ENCODE measurements at regions not wholly inside any gene's neighbourhood (a gene's known extent, or its start where the extent isn't known, plus 50 kb on each side); places are given as distances from the start of the nearest gene placed in this dataset.

DNA sequence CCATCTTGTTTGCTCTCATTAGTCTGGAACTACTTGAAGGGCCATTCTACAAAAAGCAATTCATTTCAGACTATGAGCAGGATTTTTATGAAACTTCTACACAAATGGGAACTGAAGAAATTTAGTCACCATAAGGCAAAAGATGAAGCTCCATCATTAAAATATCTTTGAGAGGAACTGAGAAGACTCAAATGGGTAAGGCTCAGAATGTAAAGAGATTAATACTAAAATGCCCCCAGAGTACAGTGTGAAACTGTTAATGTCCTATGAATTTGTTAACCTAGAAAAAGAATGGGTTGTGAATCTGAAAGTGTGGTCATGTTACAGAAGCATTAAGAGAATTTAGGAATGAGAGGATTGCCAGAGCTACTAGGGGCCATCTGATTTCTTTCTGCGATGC lies 77.9 kb upstream of the SLC7A11 start:
- no peak for DNase-seq (ENCODE audit: low read depth in 2 of 2)

DNA sequence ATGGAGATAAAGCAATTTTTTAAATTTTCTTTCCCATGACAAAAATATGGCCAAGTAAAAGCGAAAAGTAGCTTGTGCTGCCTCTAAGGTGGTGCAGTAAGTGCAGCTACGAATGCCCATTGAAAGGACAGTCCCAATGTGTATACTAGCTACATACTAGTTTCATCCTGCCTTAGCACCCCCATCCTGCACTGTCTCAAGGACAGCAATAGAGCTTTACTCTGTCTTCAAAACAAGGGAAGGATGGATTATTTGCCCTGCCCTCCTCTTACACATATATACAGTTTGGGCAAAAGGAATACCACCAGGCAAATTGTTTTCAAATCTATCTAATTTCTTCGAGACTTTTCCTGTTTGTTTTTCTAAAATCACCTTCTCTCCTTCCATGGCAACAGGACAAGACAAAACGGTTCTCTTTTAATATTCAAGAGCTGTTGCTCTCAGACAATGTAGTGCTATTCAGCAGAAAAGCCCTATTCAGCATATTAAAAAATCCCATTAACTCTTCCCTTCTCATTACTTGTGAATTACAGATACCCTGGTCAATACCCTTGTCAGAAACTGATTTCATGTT lies 75.1 kb upstream of the SLC7A11 start:
- DNase-seq (ENCODE audit: low read depth in 2 of 2), result no peak

DNA sequence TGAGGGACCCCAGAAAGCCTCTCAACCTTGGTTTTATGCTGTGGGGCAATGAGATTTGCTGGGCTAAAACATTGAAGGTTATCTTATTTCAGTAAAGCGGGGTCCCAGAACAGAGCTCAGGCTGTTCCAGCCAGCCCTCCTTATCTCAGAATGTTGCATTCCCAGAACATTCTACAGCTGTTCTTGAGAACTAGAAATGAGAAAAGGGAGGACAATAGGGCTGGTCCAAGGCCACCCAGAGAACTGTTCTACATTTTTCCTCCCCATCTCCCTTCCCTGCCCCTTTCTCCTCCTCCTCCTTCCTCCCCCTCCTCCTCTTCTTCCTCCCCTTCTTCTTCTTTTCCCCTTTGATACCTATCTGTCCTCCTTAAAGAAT lies 70.4 kb upstream of the SLC7A11 start:
- DNase-seq (ENCODE audit: low read depth in 2 of 2), result no peak

DNA sequence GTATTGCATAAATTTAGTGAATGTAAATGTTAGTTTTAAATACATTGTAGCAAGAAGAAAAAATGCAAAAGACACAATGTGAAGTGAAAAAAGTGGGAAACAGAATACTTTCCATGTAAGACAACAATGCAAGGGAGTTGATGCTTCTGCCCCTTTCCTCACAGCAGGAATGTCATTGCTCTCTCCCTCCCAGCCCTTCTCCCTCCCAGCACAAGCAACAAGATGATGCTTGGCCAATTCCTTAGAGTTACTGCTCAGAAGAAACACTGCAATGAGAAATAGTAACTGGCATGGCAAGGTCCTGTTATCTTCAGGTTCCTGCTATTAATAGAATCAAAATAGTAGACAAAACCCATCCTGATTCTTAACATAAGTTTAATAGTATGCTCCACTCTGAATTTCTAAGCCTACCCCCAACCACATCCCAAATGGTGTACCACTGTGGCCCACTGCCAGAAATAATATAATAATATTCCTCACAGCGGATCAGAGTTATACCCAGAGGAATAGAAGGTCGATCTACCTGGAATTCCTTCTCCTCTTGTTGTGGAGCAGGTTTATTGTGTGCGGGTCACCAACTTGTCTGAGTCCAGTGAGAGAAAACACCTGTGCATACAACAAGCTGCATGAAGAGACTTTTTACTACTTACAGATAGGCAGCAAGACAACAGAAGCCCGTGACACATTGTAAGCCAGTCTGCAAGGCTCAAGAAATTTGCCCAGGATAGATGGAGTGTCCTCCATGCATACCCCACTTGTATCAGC lies 69.8 kb upstream of the SLC7A11 start:
- no peak for DNase-seq (ENCODE audit: low read depth in 2 of 2)

DNA sequence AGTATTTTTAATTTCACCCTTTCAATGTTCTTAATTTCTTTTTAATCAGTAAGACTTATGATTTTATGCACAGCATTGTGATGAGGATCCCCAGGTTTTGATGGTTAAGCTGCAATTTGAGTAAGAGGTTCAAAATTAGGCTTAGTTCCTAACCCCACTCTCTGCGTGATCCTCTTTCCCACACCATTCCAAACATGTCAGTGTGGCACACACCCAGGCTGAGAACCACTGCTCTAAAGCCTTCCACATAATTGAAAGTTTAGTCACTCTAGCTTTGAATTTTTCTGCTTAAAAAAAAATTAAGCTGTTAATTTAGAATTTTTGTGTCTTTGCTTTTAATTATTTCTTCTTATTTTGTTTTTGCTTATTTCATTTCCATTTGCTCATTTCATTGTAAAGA lies 68.8 kb upstream of the SLC7A11 start:
- DNase-seq (ENCODE audit: low read depth in 2 of 2), result no peak

DNA sequence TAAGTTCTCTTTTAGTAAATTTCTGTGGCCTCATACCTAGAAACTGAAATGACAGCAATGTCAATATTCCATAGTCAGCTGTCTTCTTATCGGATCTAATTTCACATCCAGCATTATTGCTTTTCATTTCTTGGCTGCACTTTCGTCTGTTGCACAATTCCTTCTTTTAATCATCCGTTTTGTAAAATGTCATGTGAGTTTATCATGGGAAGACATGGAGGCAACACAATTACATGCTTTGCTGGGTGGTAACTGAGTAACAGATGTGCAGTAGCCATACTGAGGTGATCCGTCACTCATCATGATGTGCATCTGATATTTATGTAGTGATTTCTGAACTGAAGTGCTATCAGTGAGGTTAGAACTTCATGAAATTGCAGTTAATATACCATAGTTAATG lies 68.3 kb upstream of the SLC7A11 start:
- DNase-seq (ENCODE audit: low read depth in 2 of 2), result no peak

DNA sequence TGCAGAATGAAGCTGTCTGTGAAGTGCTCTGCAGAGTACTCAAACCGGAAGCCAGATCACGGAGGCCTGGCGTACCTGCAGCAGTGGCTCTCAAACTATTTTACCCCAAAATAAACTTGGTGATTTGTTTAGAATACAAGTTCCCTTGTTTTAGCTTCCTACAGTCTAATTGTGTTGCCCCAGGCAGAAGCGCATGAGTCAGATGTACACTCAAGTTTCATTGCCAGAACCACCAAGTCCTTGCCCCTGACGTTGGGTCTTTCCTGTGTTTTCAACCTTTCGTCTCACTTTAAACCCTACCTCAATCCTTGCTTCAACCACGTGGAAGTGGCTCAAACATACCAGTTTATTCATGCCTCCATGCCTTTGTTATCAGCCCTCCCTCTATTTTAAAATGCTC lies 66.2 kb upstream of the SLC7A11 start:
- DNase-seq (ENCODE audit: low read depth in 2 of 2), result no peak

DNA sequence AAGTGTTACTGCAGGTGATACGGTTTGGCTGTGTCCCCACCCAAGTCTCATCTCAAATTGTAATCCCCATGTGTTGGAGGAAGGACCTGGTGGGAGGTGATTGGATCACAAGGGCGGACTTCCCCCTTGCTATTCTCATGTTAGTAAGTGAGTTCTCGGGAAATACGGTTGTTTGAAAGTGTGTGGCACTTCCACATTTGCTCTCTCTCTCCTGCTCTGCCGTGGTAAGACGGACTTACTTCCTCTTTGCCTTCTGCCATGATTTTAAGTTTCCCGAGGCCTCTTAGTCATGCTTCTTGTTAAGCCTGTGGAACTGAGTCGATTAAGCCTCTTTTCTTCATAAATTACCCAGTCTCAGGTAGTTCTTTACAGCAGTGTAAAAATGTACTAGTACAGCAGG lies 65.2 kb upstream of the SLC7A11 start:
- DNase-seq (ENCODE audit: low read depth in 2 of 2), result no peak

DNA sequence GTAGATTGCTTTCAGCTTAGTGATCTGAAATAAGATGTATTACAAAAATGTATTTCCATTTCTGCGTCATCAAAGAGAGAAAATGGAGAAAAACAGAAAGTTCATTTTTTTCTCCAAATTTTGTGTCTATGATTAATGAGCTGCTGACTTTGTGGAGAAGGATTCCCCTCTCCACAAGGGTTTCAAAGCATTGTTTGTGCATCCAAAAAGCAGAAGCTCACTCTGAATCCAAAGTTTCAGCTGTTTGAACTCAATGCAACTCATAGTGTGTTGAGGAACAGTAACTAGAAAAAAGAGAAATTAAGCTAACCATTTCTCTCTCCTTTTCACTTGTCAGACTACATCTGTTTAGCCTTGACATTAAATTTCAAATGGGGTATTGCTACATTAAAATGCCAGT lies 62.9 kb upstream of the SLC7A11 start:
- no peak for DNase-seq (ENCODE audit: low read depth in 2 of 2)

DNA sequence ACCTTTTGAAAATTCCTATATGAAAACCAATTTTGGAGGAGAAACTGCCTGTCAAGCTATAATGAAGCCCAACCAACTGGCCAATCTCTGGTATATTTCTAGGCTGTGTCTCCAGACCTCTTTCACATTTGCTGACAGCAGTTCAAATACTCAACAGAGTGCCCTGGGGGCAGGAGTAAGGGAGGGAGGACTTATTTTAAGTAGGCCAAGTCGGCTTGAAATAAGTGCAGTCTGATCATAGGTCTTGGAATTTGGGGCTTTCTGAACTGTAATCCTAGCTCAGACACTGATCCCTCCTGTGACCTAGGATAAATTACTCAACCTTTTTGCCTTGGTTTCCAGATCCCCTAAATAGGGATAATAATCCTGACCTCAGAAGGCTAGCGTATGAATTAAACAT lies 59.4 kb upstream of the SLC7A11 start:
- DNase-seq (ENCODE audit: low read depth in 2 of 2), result no peak

DNA sequence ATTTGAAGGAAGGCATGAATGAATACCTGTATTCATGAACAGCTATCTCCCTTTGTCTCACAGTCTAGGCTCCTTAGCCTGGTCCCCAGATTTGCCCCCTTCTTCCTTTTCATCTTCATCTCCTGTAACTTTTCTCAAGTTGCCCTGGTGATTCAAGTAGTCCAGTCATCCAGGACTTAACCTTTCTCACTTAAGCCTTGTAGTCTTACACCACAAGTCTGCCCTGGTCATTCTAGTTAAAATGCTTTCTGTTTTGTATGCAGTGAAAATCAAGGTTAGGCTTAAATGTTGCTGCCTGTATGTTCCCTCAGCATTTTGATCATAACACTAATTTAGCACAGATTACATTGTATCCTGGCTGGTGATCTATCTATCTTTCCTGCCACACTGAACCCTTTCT lies 58.5 kb upstream of the SLC7A11 start:
- no peak for DNase-seq (ENCODE audit: low read depth in 2 of 2)

DNA sequence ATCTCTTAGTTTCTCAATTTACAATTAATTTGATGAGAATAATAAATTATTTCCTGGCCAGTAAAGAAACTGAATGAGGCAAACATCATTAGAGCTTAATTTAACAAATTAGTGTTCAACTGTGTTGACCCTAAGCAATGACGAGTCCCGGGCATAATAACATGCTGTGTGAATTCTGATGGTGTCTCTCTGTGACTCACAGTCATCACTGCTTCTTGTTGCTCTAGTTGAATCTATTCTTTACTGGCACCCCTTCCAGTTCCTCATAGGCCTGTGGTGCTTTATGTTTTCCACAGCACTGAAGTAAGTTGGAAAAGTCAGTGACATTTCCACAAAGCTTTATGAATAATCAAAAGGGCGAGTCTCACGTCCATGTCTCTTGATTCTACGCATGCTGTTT lies 57.7 kb upstream of the SLC7A11 start:
- DNase-seq (ENCODE audit: low read depth in 2 of 2), result no peak

DNA sequence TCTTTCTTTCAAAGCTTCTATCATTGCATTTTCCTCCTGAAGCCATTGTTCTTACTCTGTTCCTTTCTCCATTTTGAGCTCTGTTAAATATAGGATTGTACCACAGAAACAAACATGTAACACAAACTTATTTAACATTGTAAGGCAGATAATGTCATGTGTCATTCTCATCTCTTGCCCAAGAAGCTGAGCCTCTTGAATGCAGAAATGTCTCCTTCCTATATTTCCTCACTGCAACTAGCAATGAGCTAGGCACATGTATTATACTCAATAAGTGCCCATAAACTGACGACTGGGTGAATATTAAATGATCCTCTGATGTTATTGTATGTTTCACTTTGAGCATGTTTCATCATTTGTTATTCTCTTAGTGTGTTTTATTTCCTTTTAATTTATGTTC lies 56.7 kb upstream of the SLC7A11 start:
- DNase-seq (ENCODE audit: low read depth in 2 of 2), result no peak

DNA sequence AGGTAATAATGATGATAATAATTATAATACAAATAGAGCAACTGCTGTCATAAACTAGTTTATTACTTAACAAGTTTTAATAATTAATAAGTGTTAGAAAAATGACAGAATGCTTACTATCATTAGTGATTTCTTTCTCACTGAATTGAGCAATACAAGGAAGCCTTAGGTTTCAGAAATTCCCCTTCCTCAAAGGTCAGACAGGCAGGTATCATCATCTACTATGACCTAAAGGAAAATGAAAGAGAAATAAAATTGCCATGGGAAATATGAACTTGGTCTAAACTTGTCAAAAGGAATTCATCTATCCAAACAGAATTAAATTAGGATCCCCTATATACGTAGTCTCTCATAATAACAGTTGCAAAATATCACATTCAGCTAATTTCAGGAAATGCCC lies 56.3 kb upstream of the SLC7A11 start:
- DNase-seq (ENCODE audit: low read depth in 2 of 2), result no peak

DNA sequence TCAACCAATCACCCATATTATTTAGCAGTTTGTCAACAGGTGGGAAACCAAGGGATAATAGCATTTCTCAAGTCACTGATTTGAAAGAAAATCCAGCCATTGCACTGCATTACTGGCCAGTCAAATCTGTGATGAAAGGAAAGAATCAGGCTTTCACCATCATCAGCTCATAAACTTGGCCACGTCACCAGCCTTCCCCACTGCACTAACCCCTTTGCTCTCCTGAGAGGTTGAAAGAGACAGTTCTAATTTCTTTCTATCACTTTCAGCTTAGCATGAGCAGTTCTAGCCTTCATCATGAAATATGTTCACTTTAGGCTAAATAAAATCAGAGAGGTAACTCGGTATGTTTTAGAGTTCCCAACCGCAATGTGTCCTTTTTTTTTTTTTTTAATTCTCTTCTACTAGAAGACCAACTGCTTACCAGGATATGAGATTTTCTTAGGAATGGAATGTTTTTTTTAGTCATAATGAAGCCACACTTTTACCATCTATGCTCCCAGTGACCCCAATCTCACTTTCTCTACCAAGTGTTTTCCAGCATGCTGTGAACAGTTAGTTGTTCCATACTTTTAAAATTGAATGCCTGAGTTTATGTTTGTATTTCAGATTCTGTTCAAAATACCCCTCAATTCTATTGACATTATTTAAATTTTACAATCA lies 55.7 kb upstream of the SLC7A11 start:
- no peak for DNase-seq (ENCODE audit: low read depth in 2 of 2)

DNA sequence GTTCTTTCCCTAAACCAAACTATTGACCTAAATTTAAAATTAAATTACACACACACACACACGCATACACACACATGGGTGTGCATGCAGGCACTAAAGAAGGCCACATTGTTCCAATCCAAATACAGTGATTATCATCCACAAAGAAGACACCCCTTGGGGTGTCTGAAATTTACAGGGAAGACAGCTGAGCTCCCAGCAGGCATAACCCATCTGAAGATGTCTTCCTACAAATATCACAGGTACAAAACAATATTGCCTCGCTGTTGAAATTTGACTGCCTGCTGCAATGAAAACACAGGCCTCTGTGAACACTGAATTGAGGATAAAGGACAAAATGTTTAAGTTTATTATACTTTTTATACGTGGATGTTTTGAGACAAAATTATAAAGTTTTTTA lies 50.2 kb upstream of the SLC7A11 start:
- DNase-seq (ENCODE audit: low read depth in 2 of 2), result no peak

Data from stimulated activated CD4-positive, alpha-beta T cell treated with anti-CD3 and anti-CD28 coated beads, Interleukin-1b, Interleukin-23, amount 100 ng/mL, for 1 hour (primary cell).